GM18519 (cell line): ENCODE measurements at regions not wholly inside any gene's neighbourhood (a gene's known extent, or its start where the extent isn't known, plus 50 kb on each side); places are given as distances from the start of the nearest gene placed in this dataset.
"Not testable (repeated sequence)": the region's sequence is repeated elsewhere in the genome, so short reads cannot be mapped to it uniquely, and the experiment has no call there.

Source experiments
- ATAC-seq: cut with Tn5 transposase; IDR thresholded peaks from one replicate; pipeline ENCODE4 v1.9.1; 2021; ENCODE audit warnings: mild to moderate bottlenecking, moderate library complexity; ENCODE audit not compliant: unreplicated experiment, low FRiP score

DNA sequence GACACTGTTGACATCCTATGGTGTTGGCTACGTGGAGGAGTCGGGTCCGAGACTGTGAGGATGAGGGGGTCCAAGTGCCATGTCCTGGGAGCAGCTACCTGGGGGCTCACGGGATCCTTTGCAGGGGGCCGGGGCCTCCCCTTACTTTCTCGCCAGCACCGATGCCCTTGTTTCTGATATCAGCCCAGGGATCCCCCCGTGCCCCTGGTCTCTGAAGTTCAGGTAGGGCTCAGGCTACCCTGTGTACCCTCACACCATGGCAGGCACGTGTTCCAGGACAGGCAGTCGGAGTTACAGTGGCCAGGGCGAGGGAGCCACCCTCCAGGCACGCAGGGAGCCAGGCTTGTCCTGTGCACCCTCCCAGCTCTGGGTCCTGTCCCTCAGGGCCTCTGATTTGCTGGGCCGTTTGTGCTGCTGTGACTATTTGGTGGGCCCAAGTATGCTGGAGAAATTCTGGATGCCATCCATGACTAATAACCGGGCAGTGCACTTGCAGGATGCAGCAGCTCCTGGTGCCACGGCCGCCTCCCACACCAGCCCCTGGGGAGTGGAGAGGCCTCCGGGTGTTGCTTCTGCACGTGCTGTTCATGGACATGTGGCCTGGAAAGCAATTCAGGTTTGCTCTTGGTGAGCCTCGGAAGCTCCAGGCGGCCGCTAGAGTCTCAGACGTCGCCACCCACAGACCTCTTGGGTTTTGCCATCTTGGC, 93.1 kb upstream of the SFSWAP start:
- no peak for ATAC-seq

GRCh38 chr12:131618303-131618658, 92.6 kb upstream of the SFSWAP start:
- ATAC-seq, result no peak

DNA sequence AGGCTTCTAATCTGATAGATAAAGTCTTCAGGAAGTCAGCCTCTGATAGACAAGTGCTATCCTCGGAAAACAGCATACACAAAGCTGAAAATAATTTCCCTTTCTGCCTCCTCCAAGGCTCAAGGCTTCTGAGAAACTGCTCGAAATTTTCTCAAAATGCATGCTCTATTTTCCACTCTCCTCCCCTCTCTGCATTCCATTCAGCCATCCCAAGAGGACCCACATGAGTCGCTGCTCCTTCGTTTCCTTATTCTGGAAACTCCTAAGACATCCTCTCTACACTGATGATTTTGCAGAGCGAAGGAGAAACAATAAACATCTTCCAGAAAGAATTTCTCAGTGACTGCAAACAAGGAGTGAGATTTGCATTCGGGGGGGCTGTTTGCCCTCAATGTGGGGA, 92.2 kb upstream of the SFSWAP start:
- no peak for ATAC-seq

GRCh38 chr12:131619106-131619642, 91.7 kb upstream of the SFSWAP start:
- no peak for ATAC-seq

DNA sequence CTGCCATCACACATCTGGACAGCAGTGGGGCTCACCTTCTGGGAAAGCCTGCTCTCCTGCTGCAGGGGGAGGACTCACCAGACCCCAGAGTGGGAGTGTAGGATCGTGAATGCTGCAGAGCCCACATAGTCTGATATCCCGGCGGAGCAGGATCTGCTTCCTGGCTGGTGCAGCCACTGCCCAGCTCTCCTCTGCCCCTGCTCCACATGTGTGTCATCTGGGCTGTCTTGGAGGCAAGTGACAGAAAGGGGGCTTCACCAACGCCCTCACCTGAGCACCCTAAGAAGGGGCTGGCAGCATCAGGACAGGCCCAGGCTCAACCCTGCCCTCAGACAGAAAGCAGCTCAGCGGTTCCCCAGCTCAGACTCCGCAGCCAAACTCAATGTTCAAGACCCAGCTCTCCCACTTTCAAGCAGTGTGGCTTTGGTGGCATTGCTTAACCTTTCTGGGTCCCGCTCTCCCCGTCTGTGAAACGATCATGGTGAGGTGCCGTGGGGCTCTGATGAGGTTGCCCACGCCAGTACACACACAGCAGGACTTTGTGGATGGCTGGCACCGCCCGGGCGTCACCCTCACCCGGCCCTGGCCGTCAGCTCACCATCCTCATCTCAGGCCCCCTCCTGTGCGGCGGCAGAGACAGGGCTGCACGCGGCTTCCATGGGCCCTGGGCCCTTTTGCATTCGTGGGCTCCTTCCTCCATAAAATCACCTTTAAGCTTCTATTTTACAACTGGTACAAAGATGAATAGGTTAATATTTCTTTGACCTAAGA, 91.0 kb upstream of the SFSWAP start:
- ATAC-seq, result no peak

- ATAC-seq, result no peak
Measured at GRCh38 chr12:131620520-131620919, 90.4 kb upstream of the SFSWAP start.

- no peak for ATAC-seq
Measured at GRCh38 chr12:131620946-131621681, 89.8 kb upstream of the SFSWAP start.

DNA sequence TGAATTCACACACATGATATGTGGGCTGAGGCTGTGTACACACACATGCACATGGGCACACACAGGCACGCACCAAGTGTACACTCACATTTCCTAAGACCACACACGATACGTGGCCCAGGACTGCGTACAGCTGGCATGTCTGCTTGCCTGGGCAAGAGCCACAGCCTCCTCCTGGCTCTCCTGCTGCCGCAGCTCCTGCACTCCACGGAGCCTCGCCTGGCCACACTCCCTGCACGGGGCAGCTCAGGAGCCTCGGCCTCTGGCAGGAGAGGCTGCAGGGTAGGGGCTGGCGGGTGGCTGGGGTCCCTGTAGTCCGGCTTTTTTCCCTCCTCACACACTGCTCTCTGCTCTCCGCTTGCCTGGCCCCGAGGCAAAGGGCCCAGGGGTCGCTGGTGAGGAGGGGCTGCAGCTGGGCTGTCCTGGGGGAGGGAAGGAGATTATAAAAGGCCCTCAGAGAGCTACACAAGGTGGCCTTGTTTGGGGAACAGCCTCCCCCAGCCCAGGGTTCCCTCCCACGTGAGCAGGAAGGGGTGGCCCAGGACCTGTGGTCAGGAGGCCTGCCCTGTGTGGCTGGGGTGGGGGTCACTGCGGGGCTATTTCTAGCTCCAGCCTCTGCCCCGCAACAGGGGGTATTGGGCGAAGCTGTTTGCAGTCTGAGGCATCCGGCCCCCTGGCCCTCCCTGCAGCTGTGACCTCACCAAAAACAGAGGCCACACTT, 89.0 kb upstream of the SFSWAP start:
- ATAC-seq, result no peak

- no peak for ATAC-seq
Measured at GRCh38 chr12:131622422-131622955, 88.4 kb upstream of the SFSWAP start.

DNA sequence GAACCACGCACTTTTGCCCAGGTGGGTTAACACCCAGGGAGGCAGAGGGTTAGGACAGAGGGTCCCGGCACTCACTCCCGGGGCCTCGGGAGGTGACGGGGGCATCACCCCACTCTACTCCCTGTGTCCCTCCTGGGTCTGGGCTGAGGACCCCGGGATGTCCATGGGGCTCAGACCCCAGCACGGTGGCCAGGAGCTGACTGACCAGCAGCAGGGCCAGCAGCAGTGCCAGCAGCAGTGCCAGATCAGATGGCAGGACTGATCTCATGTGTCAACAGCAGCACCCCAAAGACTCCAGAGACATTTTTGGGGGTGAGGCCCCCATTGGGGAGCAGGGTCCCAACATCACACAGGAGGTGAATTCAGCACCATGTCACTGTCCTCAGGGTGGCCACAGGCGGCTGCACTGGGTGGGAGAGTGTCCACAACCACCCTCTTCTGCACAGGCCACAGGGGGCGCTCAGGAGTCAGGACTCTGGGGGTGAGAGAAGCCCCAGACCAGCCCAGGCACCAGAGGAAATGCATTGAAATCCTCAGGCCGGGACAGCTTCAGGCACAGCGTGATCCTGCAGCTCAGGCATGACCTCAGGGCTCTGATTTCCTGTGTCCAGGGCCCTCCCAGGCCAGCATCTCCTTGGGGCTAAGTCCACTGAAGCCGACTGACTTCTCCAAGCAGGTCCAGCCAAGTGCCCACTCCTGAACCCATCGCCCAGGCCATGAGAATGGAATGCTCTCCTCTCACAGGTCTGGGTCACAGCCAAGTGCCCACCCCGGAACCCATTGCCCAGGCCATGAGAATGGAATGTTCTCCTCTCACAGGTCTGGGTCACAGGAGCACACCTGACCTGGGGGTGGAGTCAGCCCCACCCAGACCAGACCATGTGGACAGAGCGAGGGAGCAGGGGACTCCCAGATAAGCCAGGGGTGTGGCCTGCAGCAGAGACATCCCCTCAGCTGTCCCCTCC, 87.2 kb upstream of the SFSWAP start:
- ATAC-seq, result not testable (repeated sequence)

GRCh38 chr12:131624369-131624739, 86.5 kb upstream of the SFSWAP start:
- ATAC-seq, result not testable (repeated sequence)

DNA sequence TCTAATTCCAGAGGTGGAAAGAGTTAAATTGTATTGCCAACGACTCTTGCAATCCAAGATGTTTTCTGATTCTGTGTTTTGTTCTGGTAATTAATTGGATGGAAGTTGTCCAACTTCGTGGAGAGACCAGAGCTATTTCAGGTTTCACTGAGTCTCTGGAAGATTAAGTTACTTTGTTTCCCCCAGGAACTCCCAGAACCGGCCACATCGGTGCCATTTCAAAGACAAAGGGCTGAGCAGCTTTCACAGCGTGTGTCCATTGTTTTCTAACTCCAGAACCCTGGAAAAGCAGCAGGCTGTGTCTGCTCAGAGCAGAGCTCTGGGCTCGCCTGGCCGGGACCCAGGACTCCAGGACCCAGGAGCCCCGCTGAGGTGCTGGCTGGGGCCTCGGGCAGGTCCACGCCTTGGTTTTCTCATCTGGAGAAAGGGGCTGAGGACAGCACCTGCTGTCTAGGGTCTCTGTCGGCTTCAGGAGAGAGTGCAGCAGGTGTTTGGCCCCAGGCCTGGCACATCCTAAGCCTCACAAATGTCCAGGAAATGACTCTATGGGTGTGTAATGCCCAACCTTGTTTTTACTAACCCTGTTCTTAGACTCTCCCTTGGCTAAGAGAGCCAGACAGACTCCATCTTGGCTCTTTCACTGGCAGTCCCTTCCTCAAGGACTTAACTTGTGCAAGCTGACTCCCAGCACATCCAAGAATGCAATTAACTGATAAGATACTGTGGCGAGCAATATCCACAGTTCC, 86.0 kb upstream of the SFSWAP start:
- ATAC-seq, result not testable (repeated sequence)

GRCh38 chr12:131625966-131626722, 84.7 kb upstream of the SFSWAP start:
- ATAC-seq, result not testable (repeated sequence)

DNA sequence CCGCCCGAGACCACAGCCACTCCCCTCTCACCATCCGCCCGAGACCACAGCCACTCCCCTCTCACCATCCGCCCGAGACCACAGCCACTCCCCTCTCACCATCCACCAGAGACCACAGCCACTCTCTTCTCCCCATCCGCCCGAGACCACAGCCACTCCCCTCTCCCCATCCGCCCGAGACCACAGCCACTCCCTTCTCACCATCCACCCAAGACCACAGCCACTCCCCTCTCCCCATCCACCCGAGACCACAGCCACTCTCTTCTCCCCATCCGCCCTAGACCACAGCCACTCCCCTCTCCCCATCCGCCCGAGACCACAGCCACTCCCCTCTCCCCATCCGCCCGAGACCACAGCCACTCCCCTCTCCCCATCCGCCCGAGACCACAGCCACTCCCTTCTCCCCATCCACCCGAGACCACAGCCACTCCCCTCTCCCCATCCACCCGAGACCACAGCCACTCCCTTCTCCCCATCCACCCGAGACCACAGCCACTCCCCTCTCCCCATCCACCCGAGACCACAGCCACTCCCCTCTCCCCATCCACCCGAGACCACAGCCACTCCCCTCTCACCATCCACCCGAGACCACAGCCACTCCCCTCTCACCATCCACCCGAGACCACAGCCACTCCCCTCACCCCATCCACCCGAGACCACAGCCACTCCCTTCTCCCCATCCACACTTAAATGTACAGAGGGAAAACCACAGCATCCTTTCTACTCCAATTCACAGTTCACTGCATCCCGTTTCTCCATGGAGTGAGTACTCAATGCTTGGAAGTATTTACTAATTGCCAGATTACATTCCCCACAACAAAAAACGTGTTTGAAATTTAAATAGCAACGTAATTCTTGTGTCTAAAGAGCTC, 83.5 kb upstream of the SFSWAP start:
- not testable (repeated sequence) for ATAC-seq

GRCh38 chr12:131628023-131628740, 82.7 kb upstream of the SFSWAP start:
- no peak for ATAC-seq

GRCh38 chr12:131628766-131629448, 82.0 kb upstream of the SFSWAP start:
- ATAC-seq, result no peak
